ENCODE measurements at regions not wholly inside any gene's neighbourhood (a gene's known extent, or its start where the extent isn't known, plus 50 kb on each side); places are given as distances from the start of the nearest gene placed in this dataset.

DNA sequence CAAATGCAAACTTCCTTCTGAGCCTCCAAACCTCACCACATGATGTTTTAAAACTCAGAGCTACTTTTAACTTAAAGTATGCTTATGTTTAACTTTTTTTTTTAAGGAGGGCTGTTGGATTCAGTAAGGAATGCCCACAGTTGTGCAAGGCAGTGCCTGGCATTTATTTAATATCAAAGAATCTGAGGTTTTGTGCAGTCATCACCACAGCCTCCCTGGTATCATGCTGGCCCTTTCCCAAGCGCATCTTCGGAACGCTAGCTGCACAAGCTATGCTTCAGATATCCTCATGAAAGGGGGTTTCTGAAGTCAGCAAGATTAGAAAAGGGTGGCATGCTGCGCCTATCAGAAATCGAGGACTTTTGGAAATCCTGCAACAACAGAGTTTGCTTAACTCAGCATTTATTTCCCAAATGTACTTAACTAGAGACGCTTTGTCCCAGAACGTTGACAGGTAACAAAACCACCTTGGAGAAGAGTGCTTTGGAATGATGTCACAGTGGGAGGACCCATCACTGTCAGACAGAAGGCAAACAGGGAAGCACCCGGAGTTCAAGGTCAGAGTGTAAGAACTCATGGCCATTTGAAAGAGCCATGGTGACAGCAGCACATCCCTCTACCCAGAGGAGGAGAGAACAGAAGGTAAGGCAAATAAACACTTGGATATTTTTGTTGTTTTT is 120.2 kb upstream of the IGF1R start:
- TF ChIP-seq, protein P1, sequence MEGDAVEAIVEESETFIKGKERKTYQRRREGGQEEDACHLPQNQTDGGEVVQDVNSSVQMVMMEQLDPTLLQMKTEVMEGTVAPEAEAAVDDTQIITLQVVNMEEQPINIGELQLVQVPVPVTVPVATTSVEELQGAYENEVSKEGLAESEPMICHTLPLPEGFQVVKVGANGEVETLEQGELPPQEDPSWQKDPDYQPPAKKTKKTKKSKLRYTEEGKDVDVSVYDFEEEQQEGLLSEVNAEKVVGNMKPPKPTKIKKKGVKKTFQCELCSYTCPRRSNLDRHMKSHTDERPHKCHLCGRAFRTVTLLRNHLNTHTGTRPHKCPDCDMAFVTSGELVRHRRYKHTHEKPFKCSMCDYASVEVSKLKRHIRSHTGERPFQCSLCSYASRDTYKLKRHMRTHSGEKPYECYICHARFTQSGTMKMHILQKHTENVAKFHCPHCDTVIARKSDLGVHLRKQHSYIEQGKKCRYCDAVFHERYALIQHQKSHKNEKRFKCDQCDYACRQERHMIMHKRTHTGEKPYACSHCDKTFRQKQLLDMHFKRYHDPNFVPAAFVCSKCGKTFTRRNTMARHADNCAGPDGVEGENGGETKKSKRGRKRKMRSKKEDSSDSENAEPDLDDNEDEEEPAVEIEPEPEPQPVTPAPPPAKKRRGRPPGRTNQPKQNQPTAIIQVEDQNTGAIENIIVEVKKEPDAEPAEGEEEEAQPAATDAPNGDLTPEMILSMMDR (IDR thresholded peaks at IDR 0.05) = no peak
- intact Hi-C loops (cut with DNase I) = loop anchor here in 2 of 3 donors (10.0 kb wide), 2 partner anchors 127 to 337 kb away; no protein-coding TSS in a partner anchor
- Histone ChIP-seq H3K4me1 (peaks cover 0 to 8% (median 0%) of the 10 kb centered on the region in 3 donors), H3K36me3 (no peaks in the 10 kb centered on the region), H3K27me3 (no peaks in the 10 kb centered on the region), H3K4me3 (no peak overlapping the region), H3K9me3 (no peaks in the 10 kb centered on the region), H3K27ac (no peak overlapping the region)
- ATAC-seq (no peak), FAIRE-seq (no peak), DNase-seq (no peak)
- 68 to 73% methylated on average over 8 of the region's 8 CpGs for WGBS, 2 donors

DNA sequence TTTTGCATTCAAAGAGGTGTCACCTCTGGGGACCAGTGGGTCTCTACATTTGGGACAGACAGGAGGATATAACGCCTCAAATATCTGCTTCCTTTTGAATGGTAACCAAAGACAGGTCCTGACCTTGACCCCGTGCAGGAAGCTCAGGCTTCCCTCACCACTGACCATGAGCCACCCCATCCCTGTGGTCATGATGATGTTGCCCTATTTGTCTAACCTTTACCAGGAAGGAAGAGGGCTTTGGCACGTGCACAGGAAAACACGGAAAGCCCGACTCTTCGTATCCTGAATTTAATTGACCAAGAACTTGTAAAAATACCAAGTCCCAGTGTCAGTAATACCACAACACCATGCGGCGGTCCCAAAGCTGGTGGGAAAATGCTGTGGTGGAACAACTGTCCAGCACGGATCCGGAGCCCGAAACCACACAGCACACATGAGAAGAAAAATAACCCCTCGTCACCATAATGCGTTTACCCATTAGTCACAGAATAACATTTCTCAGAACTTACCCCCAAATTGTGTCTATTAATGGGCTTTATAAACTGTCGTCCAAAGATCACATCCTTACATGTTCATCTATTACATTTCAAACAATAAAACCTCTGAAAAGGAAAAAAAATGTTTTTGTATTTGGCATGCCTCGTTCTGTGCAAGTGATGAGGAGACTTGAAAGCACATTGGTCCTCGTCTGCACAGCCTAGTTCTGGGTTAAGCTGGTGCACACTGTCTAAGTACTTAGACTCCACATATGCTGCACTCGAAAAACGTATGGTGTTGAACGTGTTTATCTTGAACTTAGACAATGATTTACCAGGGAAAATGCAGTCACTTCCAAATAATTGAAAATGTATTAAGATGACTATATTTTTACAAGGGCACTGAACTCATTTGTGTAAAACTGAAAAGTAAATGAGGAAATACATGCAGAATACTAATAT is 118.9 kb upstream of the IGF1R start:
- Histone ChIP-seq H3K4me1 (peaks cover 0 to 8% (median 0%) of the 10 kb centered on the region in 3 donors), H3K36me3 (no peaks in the 10 kb centered on the region), H3K4me3 (peak overlapping the region in 2 of 4 donors; percentile 2 to 23), H3K27ac (peak overlapping the region in 1 of 4 donors; percentile 33), H3K27me3 (no peaks in the 10 kb centered on the region), H3K9me3 (no peaks in the 10 kb centered on the region)
- TF ChIP-seq, protein P1 (IDR thresholded peaks at IDR 0.05) = no peak
- FAIRE-seq = no peak
- intact Hi-C loops (cut with DNase I) = loop anchor here in 2 of 3 donors (10.0 kb wide), 2 partner anchors 125 to 335 kb away; no protein-coding TSS in a partner anchor
- peak in 1 of 6 donors; percentile 26 for DNase-seq
- peak; percentile 70 to 88 (median 84) for ATAC-seq
- WGBS, 2 donors = 16 to 17% methylated on average over 19 of the region's 19 CpGs

DNA sequence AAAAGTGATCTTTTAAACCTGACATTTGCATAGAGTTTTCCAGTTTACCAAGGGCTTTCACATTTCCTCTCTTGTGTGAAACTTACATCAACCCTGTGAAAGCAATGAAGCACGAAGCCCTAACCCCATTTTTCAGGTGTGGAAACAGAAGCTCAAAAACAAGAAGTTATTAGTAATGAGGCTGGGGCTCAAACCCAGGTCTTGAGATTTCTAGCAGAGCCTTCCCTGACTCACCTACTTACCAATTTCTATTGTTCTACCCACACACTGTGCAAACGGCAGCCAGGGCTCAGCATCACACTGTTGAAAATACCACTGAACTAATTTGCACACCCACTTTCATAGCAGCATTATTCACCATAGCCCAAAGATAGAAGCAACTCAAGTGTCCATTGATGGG is 117.8 kb upstream of the IGF1R start:
- no peaks in the 10 kb centered on the region for H3K36me3 ChIP-seq
- no peak for DNase-seq
- ATAC-seq = no peak
- no peak overlapping the region for H3K27ac ChIP-seq
- no peak overlapping the region for H3K4me3 ChIP-seq
- peaks cover 0 to 8% (median 0%) of the 10 kb centered on the region in 3 donors for H3K4me1 ChIP-seq
- intact Hi-C loops (cut with DNase I) = no loop called here
- no peaks in the 10 kb centered on the region for H3K9me3 ChIP-seq
- FAIRE-seq = no peak
- no peaks in the 10 kb centered on the region for H3K27me3 ChIP-seq
- TF ChIP-seq, protein P1 (IDR thresholded peaks at IDR 0.05) = no peak
- 85 to 87% methylated on average over 2 of the region's 2 CpGs for WGBS, 2 donors

DNA sequence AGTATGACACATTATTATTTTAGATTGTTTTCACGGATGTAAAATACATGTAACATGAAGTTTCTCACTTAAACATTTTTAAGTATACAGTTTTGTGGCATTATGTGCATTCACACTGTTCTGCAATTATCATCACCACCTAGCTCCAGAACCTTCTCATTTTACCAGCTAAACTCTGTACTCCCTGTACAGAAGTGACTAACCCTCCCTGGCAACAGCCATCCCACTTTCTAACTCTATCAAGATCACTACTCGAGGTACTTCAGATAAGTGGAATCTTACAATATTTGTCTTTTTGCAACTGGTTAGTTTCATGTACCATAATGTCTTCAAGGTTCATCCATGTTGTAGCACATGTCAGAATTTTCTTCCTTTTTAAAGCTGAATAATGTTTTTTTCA is 116.3 kb upstream of the IGF1R start:
- DNase-seq = no peak
- WGBS, 2 donors = 58 to 60% methylated on average over 2 of the region's 2 CpGs
- intact Hi-C loops (cut with DNase I) = no loop called here
- no peak overlapping the region for H3K27ac ChIP-seq
- H3K4me3 ChIP-seq = no peak overlapping the region
- peaks cover 0 to 8% (median 0%) of the 10 kb centered on the region in 3 donors for H3K4me1 ChIP-seq
- no peak for FAIRE-seq
- no peaks in the 10 kb centered on the region for H3K36me3 ChIP-seq
- no peaks in the 10 kb centered on the region for H3K27me3 ChIP-seq
- H3K9me3 ChIP-seq = no peaks in the 10 kb centered on the region
- no peak for ATAC-seq
- TF ChIP-seq, protein P1 (IDR thresholded peaks at IDR 0.05) = no peak
